ENCODE measurements at regions not wholly inside any gene's neighbourhood (a gene's known extent, or its start where the extent isn't known, plus 50 kb on each side); places are given as distances from the start of the nearest gene placed in this dataset.

GRCh38 chr4:10984815-10985214 lies 300.2 kb upstream of the CLNK start:
- Histone ChIP-seq H3K4me1 (no peaks in the 10 kb centered on the region), H3K4me3 (no peak overlapping the region), H3K27ac (no peak overlapping the region), H3K9me3 (peaks cover 0 to 4% (median 0%) of the 10 kb centered on the region in 3 donors), H3K27me3 (no peaks in the 10 kb centered on the region), H3K36me3 (no peaks in the 10 kb centered on the region)
- no peak for ATAC-seq
- 80 to 100% methylated on average over 1 to 2 of the region's 2 CpGs for WGBS, 2 donors (ENCODE audit: low coverage in 1 of 2)
- no peak for TF ChIP-seq CTCF (IDR thresholded peaks at IDR 0.05)
- no peak for TF ChIP-seq POLR2A (IDR thresholded peaks at IDR 0.05)
- TF ChIP-seq EP300 (IDR thresholded peaks at IDR 0.05): no peak
- TF ChIP-seq POLR2AphosphoS5 (IDR thresholded peaks at IDR 0.05): no peak

GRCh38 chr4:10983885-10984640 lies 299.5 kb upstream of the CLNK start:
- no peaks in the 10 kb centered on the region for H3K4me1 ChIP-seq
- peaks cover 0 to 4% (median 0%) of the 10 kb centered on the region in 3 donors for H3K9me3 ChIP-seq
- H3K27ac ChIP-seq: no peak overlapping the region
- no peaks in the 10 kb centered on the region for H3K27me3 ChIP-seq
- TF ChIP-seq CTCF (IDR thresholded peaks at IDR 0.05): no peak
- TF ChIP-seq EP300 (IDR thresholded peaks at IDR 0.05): no peak
- no peak for TF ChIP-seq POLR2AphosphoS5 (IDR thresholded peaks at IDR 0.05)
- no peak for TF ChIP-seq POLR2A (IDR thresholded peaks at IDR 0.05)
- ATAC-seq: no peak
- H3K36me3 ChIP-seq: no peaks in the 10 kb centered on the region
- H3K4me3 ChIP-seq: no peak overlapping the region
- 77 to 88% methylated on average over 8 to 9 of the region's 9 CpGs for WGBS, 2 donors (ENCODE audit: low coverage in 1 of 2)

GRCh38 chr4:10983268-10983667 lies 298.7 kb upstream of the CLNK start:
- ATAC-seq: no peak
- Histone ChIP-seq H3K36me3 (no peaks in the 10 kb centered on the region), H3K9me3 (peaks cover 0 to 2% (median 0%) of the 10 kb centered on the region in 3 donors), H3K27ac (no peak overlapping the region), H3K4me3 (no peak overlapping the region), H3K27me3 (no peaks in the 10 kb centered on the region), H3K4me1 (no peaks in the 10 kb centered on the region)
- WGBS, 2 donors (ENCODE audit: low coverage in 1 of 2): 50 to 100% methylated on average over 1 to 2 of the region's 2 CpGs
- TF ChIP-seq POLR2A (IDR thresholded peaks at IDR 0.05) (no peak), CTCF (IDR thresholded peaks at IDR 0.05) (no peak), POLR2AphosphoS5 (IDR thresholded peaks at IDR 0.05) (no peak), EP300 (IDR thresholded peaks at IDR 0.05) (no peak)

GRCh38 chr4:10982305-10982704 lies 297.7 kb upstream of the CLNK start:
- 11 to 21% methylated on average over 2 of the region's 2 CpGs for WGBS, 2 donors (ENCODE audit: low coverage in 1 of 2)
- H3K27me3 ChIP-seq: no peaks in the 10 kb centered on the region
- TF ChIP-seq POLR2A (IDR thresholded peaks at IDR 0.05) (no peak), EP300 (IDR thresholded peaks at IDR 0.05) (no peak), CTCF (IDR thresholded peaks at IDR 0.05) (no peak), POLR2AphosphoS5 (IDR thresholded peaks at IDR 0.05) (no peak)

GRCh38 chr4:10981576-10981975 lies 297.0 kb upstream of the CLNK start:
- no peaks in the 10 kb centered on the region for H3K4me1 ChIP-seq
- no peak overlapping the region for H3K4me3 ChIP-seq
- ATAC-seq: no peak
- H3K36me3 ChIP-seq: no peaks in the 10 kb centered on the region
- TF ChIP-seq CTCF (IDR thresholded peaks at IDR 0.05): no peak
- TF ChIP-seq POLR2AphosphoS5 (IDR thresholded peaks at IDR 0.05): no peak
- TF ChIP-seq POLR2A (IDR thresholded peaks at IDR 0.05): no peak
- TF ChIP-seq EP300 (IDR thresholded peaks at IDR 0.05): no peak
- H3K9me3 ChIP-seq: no peaks in the 10 kb centered on the region
- H3K27ac ChIP-seq: no peak overlapping the region
- H3K27me3 ChIP-seq: no peaks in the 10 kb centered on the region
- 50 to 64% methylated on average over 1 of the region's 1 CpG for WGBS, 2 donors (ENCODE audit: low coverage in 1 of 2)

More at GRCh38 chr4:10982305-10982704, 297.7 kb upstream of the CLNK start:
- Histone ChIP-seq H3K27ac (no peak overlapping the region), H3K9me3 (no peaks in the 10 kb centered on the region), H3K36me3 (no peaks in the 10 kb centered on the region), H3K4me1 (no peaks in the 10 kb centered on the region), H3K4me3 (no peak overlapping the region)
- ATAC-seq: no peak

Measured in gastroesophageal sphincter (tissue), 4 donors.